ENCODE measurements at regions not wholly inside any gene's neighbourhood (a gene's known extent, or its start where the extent isn't known, plus 50 kb on each side); places are given as distances from the start of the nearest gene placed in this dataset.

DNA sequence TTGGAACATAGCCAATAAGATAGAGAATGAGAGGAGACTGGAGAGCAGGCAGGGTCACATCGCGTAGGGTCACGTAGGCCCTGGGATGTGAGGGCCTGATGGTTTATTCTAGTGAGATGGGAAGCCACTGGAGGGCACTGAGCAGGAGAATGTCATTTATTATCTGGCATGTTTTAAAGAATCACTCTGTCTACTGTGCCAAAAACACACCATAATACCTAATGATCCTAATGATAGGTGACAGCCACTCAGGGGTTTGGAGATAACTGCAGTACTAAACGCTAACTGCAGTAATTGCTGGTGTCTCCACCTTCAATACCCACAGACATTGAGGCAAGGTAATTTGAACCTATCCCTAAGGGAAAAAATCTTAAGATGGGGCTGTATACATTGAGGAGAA, 185.4 kb downstream of the TTLL7 start:
- intact Hi-C loops (cut with micrococcal nuclease): no loop called here
- Mint-ChIP-seq H3K9me3 (peaks cover 1% of the 10 kb centered on the region), H3K27me3 (ENCODE audit: low read depth) (no peaks in the 10 kb centered on the region), H3K4me1 (ENCODE audit: low read depth) (no peaks in the 10 kb centered on the region), H3K4me3 (no peak overlapping the region), H3K36me3 (ENCODE audit: low read depth) (peaks cover 2% of the 10 kb centered on the region), H3K27ac (no peak overlapping the region)
- CTCF ChIA-PET: no interaction called here
- no peak for DNase-seq

DNA sequence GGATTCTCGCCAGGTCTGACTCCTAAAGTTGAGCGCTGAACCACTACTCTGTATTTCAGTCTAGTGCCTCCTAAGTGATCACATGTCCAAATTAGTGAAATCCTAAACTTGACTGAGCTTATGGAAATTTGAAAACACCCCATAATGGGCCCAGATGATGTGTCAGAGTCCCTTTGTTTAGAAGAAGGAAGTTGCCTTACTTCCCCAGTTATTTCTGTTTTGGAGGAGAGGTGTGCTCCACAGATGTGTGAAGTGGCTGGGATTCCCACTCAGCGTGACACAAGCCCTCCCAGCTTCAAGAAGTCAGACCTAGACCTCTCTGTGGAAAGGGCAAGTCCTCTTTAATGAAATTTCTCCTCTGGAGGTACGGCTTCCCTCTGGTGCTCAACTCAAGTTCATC, 188.8 kb downstream of the TTLL7 start:
- intact Hi-C loops (cut with micrococcal nuclease): no loop called here
- H3K9me3 Mint-ChIP-seq: no peaks in the 10 kb centered on the region
- no peaks in the 10 kb centered on the region for H3K4me1 Mint-ChIP-seq (ENCODE audit: low read depth)
- DNase-seq: no peak
- H3K27ac Mint-ChIP-seq: no peak overlapping the region
- no peaks in the 10 kb centered on the region for H3K27me3 Mint-ChIP-seq (ENCODE audit: low read depth)
- H3K36me3 Mint-ChIP-seq (ENCODE audit: low read depth): no peaks in the 10 kb centered on the region
- H3K4me3 Mint-ChIP-seq: no peak overlapping the region
- CTCF ChIA-PET: no interaction called here

DNA sequence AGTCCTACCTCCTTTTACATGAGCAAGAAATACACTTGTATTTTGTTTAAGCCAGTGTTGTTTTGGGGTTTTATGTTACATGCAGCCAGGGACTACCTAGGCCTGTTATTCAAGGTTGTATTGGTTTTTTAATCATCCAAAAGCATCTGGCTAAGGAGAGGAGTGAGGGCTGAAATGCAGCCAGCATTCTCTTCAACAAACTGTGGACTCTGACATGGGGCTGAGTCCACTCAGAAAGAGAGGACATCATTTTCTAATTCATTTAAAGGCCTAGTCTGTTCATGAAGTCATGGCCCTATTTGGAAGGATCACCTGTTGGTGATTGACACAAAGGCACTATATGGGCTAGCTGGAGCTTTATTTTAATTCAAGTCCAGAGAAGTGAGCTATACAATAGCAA, 190.4 kb downstream of the TTLL7 start:
- no peak for DNase-seq
- no peaks in the 10 kb centered on the region for H3K9me3 Mint-ChIP-seq
- intact Hi-C loops (cut with micrococcal nuclease): no loop called here
- no peak overlapping the region for H3K27ac Mint-ChIP-seq
- no peaks in the 10 kb centered on the region for H3K27me3 Mint-ChIP-seq (ENCODE audit: low read depth)
- H3K4me1 Mint-ChIP-seq (ENCODE audit: low read depth): no peaks in the 10 kb centered on the region
- H3K4me3 Mint-ChIP-seq: no peak overlapping the region
- CTCF ChIA-PET: interaction anchor here (1.4 kb wide), 1 partner anchor 34 kb away, joined by 3 read pairs; no protein-coding TSS in a partner anchor
- H3K36me3 Mint-ChIP-seq (ENCODE audit: low read depth): no peaks in the 10 kb centered on the region

DNA sequence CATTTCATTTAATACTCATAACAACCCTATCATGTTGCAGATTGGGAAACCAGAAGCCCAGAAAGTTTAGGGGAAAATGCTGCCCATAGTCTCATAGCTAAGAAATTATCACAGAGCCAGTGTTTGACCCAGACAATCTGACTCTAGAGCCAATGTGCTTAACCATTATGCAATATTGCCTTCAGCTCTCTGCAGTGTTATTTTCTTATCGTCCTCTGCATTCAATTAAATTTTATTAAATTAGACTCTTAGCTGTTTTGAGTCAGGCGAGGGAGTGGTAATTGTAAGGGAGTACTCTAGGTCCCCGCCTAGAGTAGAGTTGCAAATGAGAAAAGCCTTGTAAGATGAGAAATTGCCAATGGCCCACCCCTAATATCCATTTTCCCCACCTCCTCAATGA, 191.1 kb downstream of the TTLL7 start:
- Mint-ChIP-seq H3K27ac (no peak overlapping the region), H3K4me1 (ENCODE audit: low read depth) (no peaks in the 10 kb centered on the region), H3K9me3 (no peaks in the 10 kb centered on the region), H3K36me3 (ENCODE audit: low read depth) (no peaks in the 10 kb centered on the region), H3K27me3 (ENCODE audit: low read depth) (no peaks in the 10 kb centered on the region), H3K4me3 (no peak overlapping the region)
- intact Hi-C loops (cut with micrococcal nuclease): no loop called here
- no peak for DNase-seq
- CTCF ChIA-PET: interaction anchor here (1.4 kb wide), 1 partner anchor 34 kb away, joined by 3 read pairs; no protein-coding TSS in a partner anchor

DNA sequence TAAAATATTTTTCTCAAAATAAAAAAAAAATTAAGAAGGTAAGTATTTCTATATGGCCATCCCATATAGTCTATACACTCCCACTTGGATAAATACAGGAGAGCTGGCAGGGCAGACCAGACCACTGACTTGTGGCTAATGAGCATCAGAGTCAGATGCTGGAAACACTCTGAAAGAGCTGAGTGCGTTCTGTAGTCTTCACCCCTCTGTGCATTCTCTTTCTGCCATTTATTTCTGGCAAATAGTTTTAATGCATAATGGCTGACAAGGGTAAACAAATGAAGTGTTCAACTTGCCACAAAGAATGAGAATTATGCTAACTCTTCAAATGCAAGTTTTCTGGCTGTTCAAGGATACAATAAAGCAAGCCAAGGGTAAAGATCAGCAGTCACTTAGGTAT, 191.7 kb downstream of the TTLL7 start:
- Mint-ChIP-seq H3K36me3 (ENCODE audit: low read depth) (no peaks in the 10 kb centered on the region), H3K27me3 (ENCODE audit: low read depth) (no peaks in the 10 kb centered on the region), H3K9me3 (no peaks in the 10 kb centered on the region), H3K4me1 (ENCODE audit: low read depth) (no peaks in the 10 kb centered on the region), H3K27ac (no peak overlapping the region), H3K4me3 (no peak overlapping the region)
- intact Hi-C loops (cut with micrococcal nuclease): no loop called here
- CTCF ChIA-PET: no interaction called here
- no peak for DNase-seq

DNA sequence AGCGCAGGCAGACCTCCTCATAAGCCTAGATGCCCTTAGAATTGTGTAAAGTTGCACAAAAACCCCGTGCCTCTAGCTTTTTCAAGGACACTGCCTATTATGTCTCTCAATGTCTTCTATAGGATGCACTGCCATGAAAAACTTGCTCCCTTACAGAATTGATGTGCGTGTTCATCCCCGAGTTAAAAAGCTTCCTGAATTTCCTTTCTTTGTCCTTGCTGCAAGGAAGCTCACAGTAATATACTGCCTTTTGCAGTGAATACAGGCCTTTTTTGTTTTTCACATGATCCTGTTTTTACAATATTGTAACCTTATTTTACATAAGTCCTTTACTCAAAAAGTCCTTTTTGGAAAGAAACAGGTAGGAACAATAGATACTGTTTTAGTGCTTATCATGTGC, 193.0 kb downstream of the TTLL7 start:
- Mint-ChIP-seq H3K27me3 (ENCODE audit: low read depth) (no peaks in the 10 kb centered on the region), H3K27ac (no peak overlapping the region), H3K9me3 (no peaks in the 10 kb centered on the region), H3K36me3 (ENCODE audit: low read depth) (no peaks in the 10 kb centered on the region), H3K4me3 (no peak overlapping the region), H3K4me1 (ENCODE audit: low read depth) (no peaks in the 10 kb centered on the region)
- CTCF ChIA-PET: no interaction called here
- intact Hi-C loops (cut with micrococcal nuclease): no loop called here
- DNase-seq: no peak

DNA sequence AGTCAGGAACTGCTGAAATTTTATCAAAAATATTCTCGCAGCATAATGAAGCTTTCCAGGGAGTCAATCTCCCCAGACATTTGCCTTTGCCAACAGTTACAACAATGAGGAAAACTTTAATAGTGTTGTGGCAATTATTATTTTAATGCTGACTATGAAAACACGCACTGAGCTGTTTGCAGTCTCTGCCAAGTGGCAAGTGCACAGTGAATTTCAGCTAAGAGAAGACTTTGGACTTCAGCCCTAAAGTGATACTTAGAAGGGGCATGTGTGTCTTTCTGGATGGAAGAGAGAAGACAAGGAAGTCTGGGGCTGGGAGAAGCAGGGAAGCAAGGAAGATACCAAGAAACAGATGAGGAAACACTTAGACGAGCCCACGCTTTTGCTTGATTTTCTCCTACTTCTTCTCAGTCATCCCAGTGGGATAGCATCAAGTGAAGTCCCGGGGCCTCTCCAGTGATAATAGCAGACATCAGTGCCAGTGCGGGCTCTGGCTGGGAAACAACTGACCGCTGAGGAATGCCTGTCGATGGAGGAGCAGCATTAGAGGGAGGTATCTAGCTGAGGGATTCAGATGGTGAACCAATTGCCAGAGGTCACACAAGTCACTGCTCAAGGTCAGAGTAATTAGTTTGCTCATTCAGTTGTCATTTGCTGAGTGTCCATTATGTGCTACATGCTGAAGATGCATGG, 196.3 kb downstream of the TTLL7 start:
- intact Hi-C loops (cut with micrococcal nuclease): no loop called here
- CTCF ChIA-PET: no interaction called here

DNA sequence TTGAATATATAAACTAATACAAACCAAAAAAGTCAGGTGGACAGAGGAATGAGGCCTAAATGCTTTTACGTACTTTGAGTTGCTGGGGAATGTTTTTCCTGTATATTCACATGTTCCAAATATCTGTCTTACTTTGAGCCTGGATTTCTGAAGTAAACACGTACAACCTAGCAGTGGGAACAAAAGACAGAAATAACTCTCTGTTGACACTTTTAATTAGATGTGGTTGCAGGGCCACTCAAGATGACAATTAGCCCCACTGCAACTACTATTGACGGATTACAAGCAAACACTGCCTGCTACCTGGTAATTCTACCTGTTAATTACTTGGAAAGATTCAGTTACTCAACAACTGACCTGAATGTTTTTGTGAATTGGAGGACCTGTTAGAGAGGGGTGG, 196.9 kb downstream of the TTLL7 start:
- CTCF ChIA-PET: no interaction called here
- no peak overlapping the region for H3K27ac Mint-ChIP-seq
- H3K4me3 Mint-ChIP-seq: no peak overlapping the region
- no peaks in the 10 kb centered on the region for H3K9me3 Mint-ChIP-seq
- no peaks in the 10 kb centered on the region for H3K27me3 Mint-ChIP-seq (ENCODE audit: low read depth)
- DNase-seq: no peak
- no peaks in the 10 kb centered on the region for H3K36me3 Mint-ChIP-seq (ENCODE audit: low read depth)
- H3K4me1 Mint-ChIP-seq (ENCODE audit: low read depth): no peaks in the 10 kb centered on the region
- intact Hi-C loops (cut with micrococcal nuclease): no loop called here

More for the DNA sequence above, 196.3 kb downstream of the TTLL7 start:
- no peaks in the 10 kb centered on the region for H3K9me3 Mint-ChIP-seq
- no peaks in the 10 kb centered on the region for H3K27me3 Mint-ChIP-seq (ENCODE audit: low read depth)
- no peaks in the 10 kb centered on the region for H3K4me1 Mint-ChIP-seq (ENCODE audit: low read depth)
- H3K36me3 Mint-ChIP-seq (ENCODE audit: low read depth): no peaks in the 10 kb centered on the region
- no peak for DNase-seq
- no peak overlapping the region for H3K4me3 Mint-ChIP-seq
- H3K27ac Mint-ChIP-seq: no peak overlapping the region

DNA sequence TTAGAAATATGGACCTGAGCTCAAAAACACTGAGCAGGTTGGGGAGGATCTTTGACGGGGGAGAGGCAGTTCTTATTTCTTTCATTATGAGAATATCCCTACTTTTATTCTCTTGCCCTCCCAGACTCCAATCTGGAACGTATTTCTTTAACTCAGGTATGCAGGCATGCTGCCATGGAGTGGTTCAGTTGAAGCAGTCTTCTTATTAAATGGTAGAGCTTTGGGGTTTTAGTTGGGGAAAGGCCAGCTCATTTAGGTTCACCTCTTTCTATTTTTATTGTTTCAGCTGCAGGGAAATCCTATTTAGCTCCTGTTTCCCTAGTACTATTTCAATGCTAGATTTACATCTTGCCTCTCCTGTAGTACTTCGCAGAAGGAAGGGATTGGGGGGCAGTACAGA, 198.9 kb downstream of the TTLL7 start:
- CTCF ChIA-PET: interaction anchor here (0.6 kb wide), 2 partner anchors 115 to 146 kb away, joined by 3 to 4 read pairs; no protein-coding TSS in a partner anchor
- no peak for DNase-seq
- no peaks in the 10 kb centered on the region for H3K36me3 Mint-ChIP-seq (ENCODE audit: low read depth)
- H3K27me3 Mint-ChIP-seq (ENCODE audit: low read depth): no peaks in the 10 kb centered on the region
- H3K4me3 Mint-ChIP-seq: no peak overlapping the region
- no peak overlapping the region for H3K27ac Mint-ChIP-seq
- intact Hi-C loops (cut with micrococcal nuclease): no loop called here
- no peaks in the 10 kb centered on the region for H3K4me1 Mint-ChIP-seq (ENCODE audit: low read depth)
- H3K9me3 Mint-ChIP-seq: no peaks in the 10 kb centered on the region

DNA sequence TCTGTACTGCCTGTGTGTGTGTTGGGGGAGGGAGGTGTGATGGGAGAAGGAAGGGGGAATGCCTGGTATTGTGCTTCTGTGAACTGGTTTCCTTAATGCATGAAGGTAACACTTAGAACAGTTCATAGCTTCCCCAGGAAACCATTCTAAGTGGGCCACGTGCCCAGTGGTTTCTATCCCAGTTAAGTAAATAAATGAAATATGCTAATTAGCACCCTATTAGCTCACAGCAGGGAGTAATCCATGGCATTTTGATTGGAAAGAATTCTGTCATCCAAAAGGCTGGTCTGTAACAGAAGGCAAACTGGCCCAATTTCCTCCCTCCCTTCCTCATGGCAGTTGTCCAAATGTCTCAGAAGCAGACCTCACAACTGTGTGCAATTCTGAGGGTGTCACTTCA, 199.3 kb downstream of the TTLL7 start:
- no peak for DNase-seq
- CTCF ChIA-PET: interaction anchor here (0.6 kb wide), 2 partner anchors 115 to 146 kb away, joined by 3 to 4 read pairs; no protein-coding TSS in a partner anchor
- Mint-ChIP-seq H3K36me3 (ENCODE audit: low read depth) (no peaks in the 10 kb centered on the region), H3K4me3 (no peak overlapping the region), H3K27me3 (ENCODE audit: low read depth) (no peaks in the 10 kb centered on the region), H3K9me3 (no peaks in the 10 kb centered on the region), H3K4me1 (ENCODE audit: low read depth) (no peaks in the 10 kb centered on the region), H3K27ac (no peak overlapping the region)
- intact Hi-C loops (cut with micrococcal nuclease): no loop called here

DNA sequence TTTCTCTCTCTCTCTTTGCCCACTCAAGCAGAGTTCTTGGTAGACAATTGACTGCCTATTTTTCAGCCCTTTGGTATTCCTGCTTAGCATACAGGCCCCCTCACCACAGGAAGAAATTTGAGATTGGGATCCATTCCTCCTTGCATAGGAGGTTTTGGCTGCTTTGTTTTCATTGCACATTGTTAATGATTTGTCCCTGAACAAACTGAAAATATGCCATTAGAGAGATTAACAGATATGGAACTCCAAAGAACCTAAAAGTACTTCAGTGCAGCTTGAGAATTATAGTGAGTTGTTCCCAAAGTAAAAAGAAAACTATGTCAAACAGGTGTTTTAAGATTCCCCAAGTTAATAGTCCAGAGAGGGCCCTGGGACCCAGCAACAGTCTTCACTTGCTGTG, 200.0 kb downstream of the TTLL7 start:
- intact Hi-C loops (cut with micrococcal nuclease): no loop called here

DNA sequence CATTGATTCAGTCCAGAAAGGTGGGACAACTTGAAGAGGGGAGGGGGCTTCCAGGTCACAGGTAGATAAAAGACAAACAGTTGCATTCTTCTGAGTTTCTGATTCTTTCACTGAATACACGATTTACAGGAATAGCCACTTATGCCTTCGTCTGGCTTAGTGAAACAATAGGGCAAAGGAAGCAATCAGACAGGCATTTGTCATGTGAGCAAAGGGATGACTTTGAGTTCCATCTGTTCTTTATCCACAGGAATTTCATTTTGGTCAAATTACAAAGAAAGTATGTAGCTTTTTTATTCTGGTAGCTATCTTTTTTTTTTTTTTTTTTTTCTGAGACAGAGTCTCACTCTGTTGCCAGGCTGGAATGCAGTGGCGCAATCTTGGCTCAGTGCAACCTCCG, 202.5 kb downstream of the TTLL7 start:
- Mint-ChIP-seq H3K9me3 (no peaks in the 10 kb centered on the region), H3K27ac (no peak overlapping the region), H3K36me3 (ENCODE audit: low read depth) (no peaks in the 10 kb centered on the region), H3K27me3 (ENCODE audit: low read depth) (no peaks in the 10 kb centered on the region), H3K4me3 (no peak overlapping the region), H3K4me1 (ENCODE audit: low read depth) (no peaks in the 10 kb centered on the region)
- CTCF ChIA-PET: interaction anchor here (0.6 kb wide), 1 partner anchor 65 kb away, joined by 3 read pairs; no protein-coding TSS in a partner anchor
- intact Hi-C loops (cut with micrococcal nuclease): no loop called here
- DNase-seq: no peak

More for the DNA sequence above, 200.0 kb downstream of the TTLL7 start:
- Mint-ChIP-seq H3K27me3 (ENCODE audit: low read depth) (no peaks in the 10 kb centered on the region), H3K4me3 (no peak overlapping the region), H3K36me3 (ENCODE audit: low read depth) (no peaks in the 10 kb centered on the region), H3K4me1 (ENCODE audit: low read depth) (no peaks in the 10 kb centered on the region), H3K9me3 (no peaks in the 10 kb centered on the region), H3K27ac (no peak overlapping the region)
- CTCF ChIA-PET: no interaction called here
- no peak for DNase-seq

DNA sequence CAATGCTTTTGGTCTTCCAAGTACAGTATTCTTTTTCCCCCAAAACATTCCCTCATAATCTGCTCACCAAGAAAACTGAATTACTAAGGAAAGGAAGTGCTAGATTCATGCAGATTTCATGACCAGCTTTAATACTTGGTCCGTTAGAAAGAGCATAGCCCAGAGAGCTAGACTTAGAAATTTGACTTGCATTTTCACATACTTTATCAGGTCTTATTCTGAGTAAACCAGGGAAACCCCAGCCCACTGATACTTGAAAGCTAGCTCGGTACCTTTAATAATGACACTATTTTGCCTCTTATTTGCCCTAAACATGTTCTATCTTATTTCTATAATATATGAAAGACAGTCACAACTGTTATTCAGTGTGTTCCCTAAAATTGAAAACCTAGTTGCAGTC, 204.5 kb downstream of the TTLL7 start:
- intact Hi-C loops (cut with micrococcal nuclease): no loop called here
- Mint-ChIP-seq H3K36me3 (ENCODE audit: low read depth) (no peaks in the 10 kb centered on the region), H3K9me3 (no peaks in the 10 kb centered on the region), H3K4me1 (ENCODE audit: low read depth) (no peaks in the 10 kb centered on the region), H3K4me3 (no peak overlapping the region), H3K27me3 (ENCODE audit: low read depth) (no peaks in the 10 kb centered on the region), H3K27ac (no peak overlapping the region)
- no peak for DNase-seq
- CTCF ChIA-PET: interaction anchor here (0.6 kb wide), 1 partner anchor 9 kb away, joined by 3 read pairs; no protein-coding TSS in a partner anchor
